ENCODE measurements at regions not wholly inside any gene's neighbourhood (a gene's known extent, or its start where the extent isn't known, plus 50 kb on each side); places are given as distances from the start of the nearest gene placed in this dataset.

DNA sequence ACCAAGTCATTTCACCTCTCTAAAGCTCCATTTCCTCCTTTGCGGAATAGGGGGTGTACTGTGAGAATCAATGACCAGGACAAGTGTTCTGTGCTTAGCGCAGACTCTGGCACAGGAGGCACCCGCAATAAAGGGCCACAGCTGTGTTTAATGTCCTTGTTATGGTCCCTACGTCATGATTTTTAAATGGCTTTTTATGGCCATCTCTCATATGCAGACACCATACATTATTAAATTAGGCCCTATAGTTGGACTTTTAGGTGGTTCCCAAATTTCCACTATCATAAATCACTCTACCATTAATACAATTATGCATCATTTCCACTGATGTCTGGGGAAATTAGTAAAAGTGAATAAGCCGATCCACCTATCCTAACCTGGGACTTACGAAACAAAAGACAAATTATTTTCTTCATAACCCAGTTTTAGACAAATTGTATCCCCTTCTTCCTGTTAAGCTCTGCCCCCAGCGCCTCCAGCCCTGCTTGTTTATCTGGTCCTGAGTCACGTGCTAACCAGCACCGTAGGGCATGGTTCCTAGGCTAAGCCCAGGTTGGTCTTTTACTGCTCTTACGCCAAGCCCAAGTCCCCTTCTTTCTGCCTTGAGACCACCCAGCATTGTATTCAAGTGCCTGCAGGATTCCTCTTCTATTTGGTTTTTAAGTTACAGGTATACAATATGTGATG lies 278.3 kb downstream of the SHQ1 start:
- no peak overlapping the region for H3K27ac ChIP-seq (replicated peaks)
- no peaks in the 10 kb centered on the region for H3K27me3 ChIP-seq (ENCODE audit: low read depth)
- no peak for DNase-seq
- intact Hi-C loops (cut with micrococcal nuclease), result no loop called here
- peaks cover 8% of the 10 kb centered on the region for H3K4me1 ChIP-seq
- H3K9me3 ChIP-seq (replicated peaks), result no peaks in the 10 kb centered on the region
- no peaks in the 10 kb centered on the region for H3K36me3 ChIP-seq
- no peak overlapping the region for H3K4me3 ChIP-seq
- TF ChIP-seq CTCF (IDR thresholded peaks at IDR 0.05; ENCODE audit: borderline replicate concordance), result no peak

- H3K4me3 ChIP-seq, result no peak overlapping the region
- intact Hi-C loops (cut with micrococcal nuclease), result no loop called here
- no peaks in the 10 kb centered on the region for H3K36me3 ChIP-seq
- TF ChIP-seq CTCF (IDR thresholded peaks at IDR 0.05; ENCODE audit: borderline replicate concordance), result no peak
- H3K4me1 ChIP-seq, result peaks cover 8% of the 10 kb centered on the region
- H3K9me3 ChIP-seq (replicated peaks), result no peaks in the 10 kb centered on the region
- no peak for DNase-seq
- H3K27me3 ChIP-seq (ENCODE audit: low read depth), result no peaks in the 10 kb centered on the region
- H3K27ac ChIP-seq (replicated peaks), result no peak overlapping the region
Observed at GRCh38 chr3:72568083-72568482, 280.2 kb downstream of the SHQ1 start.

GRCh38 chr3:72567474-72567873 lies 280.8 kb downstream of the SHQ1 start:
- H3K36me3 ChIP-seq, result no peaks in the 10 kb centered on the region
- intact Hi-C loops (cut with micrococcal nuclease), result no loop called here
- H3K4me1 ChIP-seq, result peaks cover 8% of the 10 kb centered on the region
- no peak for TF ChIP-seq CTCF (IDR thresholded peaks at IDR 0.05; ENCODE audit: borderline replicate concordance)
- no peak overlapping the region for H3K4me3 ChIP-seq
- no peaks in the 10 kb centered on the region for H3K27me3 ChIP-seq (ENCODE audit: low read depth)
- DNase-seq, result no peak
- H3K9me3 ChIP-seq (replicated peaks), result peaks cover 2% of the 10 kb centered on the region
- peak overlapping the region; percentile 11 for H3K27ac ChIP-seq (replicated peaks)

- no peak overlapping the region for H3K27ac ChIP-seq (replicated peaks)
- DNase-seq, result no peak
- intact Hi-C loops (cut with micrococcal nuclease), result no loop called here
- peaks cover 12% of the 10 kb centered on the region for H3K9me3 ChIP-seq (replicated peaks)
- no peak overlapping the region for H3K4me3 ChIP-seq
- H3K36me3 ChIP-seq, result no peaks in the 10 kb centered on the region
- H3K4me1 ChIP-seq, result peaks cover 8% of the 10 kb centered on the region
- TF ChIP-seq CTCF (IDR thresholded peaks at IDR 0.05; ENCODE audit: borderline replicate concordance), result no peak
- H3K27me3 ChIP-seq (ENCODE audit: low read depth), result no peaks in the 10 kb centered on the region
Observed at GRCh38 chr3:72565593-72565992, 282.7 kb downstream of the SHQ1 start.

- Histone ChIP-seq H3K9me3 (replicated peaks) (peaks cover 12% of the 10 kb centered on the region), H3K4me1 (peaks cover 8% of the 10 kb centered on the region), H3K36me3 (no peaks in the 10 kb centered on the region), H3K27me3 (ENCODE audit: low read depth) (no peaks in the 10 kb centered on the region), H3K27ac (replicated peaks) (no peak overlapping the region), H3K4me3 (no peak overlapping the region)
- intact Hi-C loops (cut with micrococcal nuclease), result no loop called here
- DNase-seq, result no peak
- no peak for TF ChIP-seq CTCF (IDR thresholded peaks at IDR 0.05; ENCODE audit: borderline replicate concordance)
Observed at GRCh38 chr3:72563690-72564370, 284.4 kb downstream of the SHQ1 start.
